ENCODE measurements at regions not wholly inside any gene's neighbourhood (a gene's known extent, or its start where the extent isn't known, plus 50 kb on each side); places are given as distances from the start of the nearest gene placed in this dataset.

- no peak for DNase-seq (ENCODE audit: insufficient read length, low spot score, missing footprints)
- H2AFZ ChIP-seq (ENCODE audit: low read length): no peak overlapping the region
- no peak overlapping the region for H3K4me2 ChIP-seq (ENCODE audit: insufficient read depth, low read length)
- no peak overlapping the region for H3K27ac ChIP-seq (ENCODE audit: low read depth, low read length)
- no peaks in the 10 kb centered on the region for H3K79me2 ChIP-seq (ENCODE audit: insufficient read depth, low read length)
- peaks cover 12% of the 10 kb centered on the region for H3K9me3 ChIP-seq (ENCODE audit: low read depth, low read length)
- H3K36me3 ChIP-seq (ENCODE audit: insufficient read depth, low read length): no peaks in the 10 kb centered on the region
- no peaks in the 10 kb centered on the region for H3K4me1 ChIP-seq (ENCODE audit: insufficient read depth, low read length)
- no peak overlapping the region for H3K4me3 ChIP-seq (ENCODE audit: insufficient read depth, low read length)
- no peaks in the 10 kb centered on the region for H4K20me1 ChIP-seq (ENCODE audit: insufficient read depth, low read length)
- TF ChIP-seq, protein P1, sequence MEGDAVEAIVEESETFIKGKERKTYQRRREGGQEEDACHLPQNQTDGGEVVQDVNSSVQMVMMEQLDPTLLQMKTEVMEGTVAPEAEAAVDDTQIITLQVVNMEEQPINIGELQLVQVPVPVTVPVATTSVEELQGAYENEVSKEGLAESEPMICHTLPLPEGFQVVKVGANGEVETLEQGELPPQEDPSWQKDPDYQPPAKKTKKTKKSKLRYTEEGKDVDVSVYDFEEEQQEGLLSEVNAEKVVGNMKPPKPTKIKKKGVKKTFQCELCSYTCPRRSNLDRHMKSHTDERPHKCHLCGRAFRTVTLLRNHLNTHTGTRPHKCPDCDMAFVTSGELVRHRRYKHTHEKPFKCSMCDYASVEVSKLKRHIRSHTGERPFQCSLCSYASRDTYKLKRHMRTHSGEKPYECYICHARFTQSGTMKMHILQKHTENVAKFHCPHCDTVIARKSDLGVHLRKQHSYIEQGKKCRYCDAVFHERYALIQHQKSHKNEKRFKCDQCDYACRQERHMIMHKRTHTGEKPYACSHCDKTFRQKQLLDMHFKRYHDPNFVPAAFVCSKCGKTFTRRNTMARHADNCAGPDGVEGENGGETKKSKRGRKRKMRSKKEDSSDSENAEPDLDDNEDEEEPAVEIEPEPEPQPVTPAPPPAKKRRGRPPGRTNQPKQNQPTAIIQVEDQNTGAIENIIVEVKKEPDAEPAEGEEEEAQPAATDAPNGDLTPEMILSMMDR (IDR thresholded peaks at IDR 0.05; ENCODE audit: extremely low read depth, low read depth, low read length): no peak
- no peaks in the 10 kb centered on the region for H3K27me3 ChIP-seq (ENCODE audit: insufficient read depth, low read length)
Observed at GRCh38 chr4:162410854-162411253, 247.1 kb upstream of the FSTL5 start.

GRCh38 chr4:162409048-162409447 is 245.2 kb upstream of the FSTL5 start:
- Histone ChIP-seq H3K4me3 (ENCODE audit: insufficient read depth, low read length) (no peak overlapping the region), H3K36me3 (ENCODE audit: insufficient read depth, low read length) (no peaks in the 10 kb centered on the region), H2AFZ (ENCODE audit: low read length) (no peak overlapping the region), H3K27me3 (ENCODE audit: insufficient read depth, low read length) (no peaks in the 10 kb centered on the region), H3K9me3 (ENCODE audit: low read depth, low read length) (peaks cover 11% of the 10 kb centered on the region), H3K27ac (ENCODE audit: low read depth, low read length) (no peak overlapping the region), H3K79me2 (ENCODE audit: insufficient read depth, low read length) (no peaks in the 10 kb centered on the region), H3K4me1 (ENCODE audit: insufficient read depth, low read length) (no peaks in the 10 kb centered on the region), H3K4me2 (ENCODE audit: insufficient read depth, low read length) (no peak overlapping the region), H4K20me1 (ENCODE audit: insufficient read depth, low read length) (no peaks in the 10 kb centered on the region)
- no peak for DNase-seq (ENCODE audit: insufficient read length, low spot score, missing footprints)
- TF ChIP-seq, protein P1 (IDR thresholded peaks at IDR 0.05; ENCODE audit: extremely low read depth, low read depth, low read length): no peak

GRCh38 chr4:162408309-162408708 is 244.5 kb upstream of the FSTL5 start:
- Histone ChIP-seq H3K27me3 (ENCODE audit: insufficient read depth, low read length) (no peaks in the 10 kb centered on the region), H3K4me1 (ENCODE audit: insufficient read depth, low read length) (no peaks in the 10 kb centered on the region), H4K20me1 (ENCODE audit: insufficient read depth, low read length) (no peaks in the 10 kb centered on the region), H3K4me3 (ENCODE audit: insufficient read depth, low read length) (no peak overlapping the region), H2AFZ (ENCODE audit: low read length) (no peak overlapping the region), H3K36me3 (ENCODE audit: insufficient read depth, low read length) (no peaks in the 10 kb centered on the region), H3K4me2 (ENCODE audit: insufficient read depth, low read length) (no peak overlapping the region), H3K27ac (ENCODE audit: low read depth, low read length) (no peak overlapping the region), H3K79me2 (ENCODE audit: insufficient read depth, low read length) (no peaks in the 10 kb centered on the region), H3K9me3 (ENCODE audit: low read depth, low read length) (peaks cover 11% of the 10 kb centered on the region)
- TF ChIP-seq, protein P1 (IDR thresholded peaks at IDR 0.05; ENCODE audit: extremely low read depth, low read depth, low read length): no peak
- DNase-seq (ENCODE audit: insufficient read length, low spot score, missing footprints): no peak

- H3K79me2 ChIP-seq (ENCODE audit: insufficient read depth, low read length): no peaks in the 10 kb centered on the region
- no peaks in the 10 kb centered on the region for H4K20me1 ChIP-seq (ENCODE audit: insufficient read depth, low read length)
- H3K4me1 ChIP-seq (ENCODE audit: insufficient read depth, low read length): no peaks in the 10 kb centered on the region
- H3K36me3 ChIP-seq (ENCODE audit: insufficient read depth, low read length): no peaks in the 10 kb centered on the region
- peaks cover 8% of the 10 kb centered on the region for H3K9me3 ChIP-seq (ENCODE audit: low read depth, low read length)
- H3K27ac ChIP-seq (ENCODE audit: low read depth, low read length): no peak overlapping the region
- no peak for DNase-seq (ENCODE audit: insufficient read length, low spot score, missing footprints)
- H3K4me2 ChIP-seq (ENCODE audit: insufficient read depth, low read length): no peak overlapping the region
- TF ChIP-seq, protein P1 (IDR thresholded peaks at IDR 0.05; ENCODE audit: extremely low read depth, low read depth, low read length): no peak
- H3K4me3 ChIP-seq (ENCODE audit: insufficient read depth, low read length): no peak overlapping the region
- H3K27me3 ChIP-seq (ENCODE audit: insufficient read depth, low read length): no peaks in the 10 kb centered on the region
- H2AFZ ChIP-seq (ENCODE audit: low read length): no peak overlapping the region
Observed at GRCh38 chr4:162406637-162407365, 243.0 kb upstream of the FSTL5 start.
